Cerebellar cortex (tissue), 1 donor: ENCODE measurements at regions not wholly inside any gene's neighbourhood (a gene's known extent, or its start where the extent isn't known, plus 50 kb on each side); places are given as distances from the start of the nearest gene placed in this dataset.
"Not testable (repeated sequence)": the region's sequence is repeated elsewhere in the genome, so short reads cannot be mapped to it uniquely, and the experiment has no call there.

ENCODE experiments used
- DNase-seq: peaks from one replicate; pipeline ENCODE4 v3.0.0-alpha.2; 2015; ENCODE audit warnings: low spot score

- DNase-seq: not testable (repeated sequence)
Measured at GRCh38 chr1:83386946-83387345, 612.0 kb downstream of the TTLL7 start.

GRCh38 chr1:83383107-83383506, 615.8 kb downstream of the TTLL7 start:
- DNase-seq: not testable (repeated sequence)

GRCh38 chr1:83373018-83373417, 625.9 kb downstream of the TTLL7 start:
- not testable (repeated sequence) for DNase-seq

GRCh38 chr1:83369853-83370252, 629.1 kb downstream of the TTLL7 start:
- not testable (repeated sequence) for DNase-seq

DNA sequence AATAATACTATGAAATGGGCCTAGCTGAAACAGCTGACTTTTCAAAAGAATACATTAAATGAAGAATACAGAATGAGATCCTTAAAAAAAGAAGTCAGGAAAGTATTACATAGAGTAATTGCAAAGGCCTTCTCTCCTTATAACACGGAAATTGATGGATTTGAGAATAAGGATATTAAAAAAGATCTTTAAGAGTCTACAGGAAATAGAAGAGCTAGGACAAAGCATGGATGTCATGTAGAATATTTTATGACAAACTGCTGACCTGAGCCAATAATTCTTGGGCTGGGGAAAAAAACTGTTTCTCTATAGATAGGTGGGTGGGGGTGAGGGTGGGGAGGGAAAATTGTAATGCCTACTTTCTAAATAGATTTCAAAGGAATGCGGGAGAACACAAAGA, 633.6 kb downstream of the TTLL7 start:
- DNase-seq: not testable (repeated sequence)

DNA sequence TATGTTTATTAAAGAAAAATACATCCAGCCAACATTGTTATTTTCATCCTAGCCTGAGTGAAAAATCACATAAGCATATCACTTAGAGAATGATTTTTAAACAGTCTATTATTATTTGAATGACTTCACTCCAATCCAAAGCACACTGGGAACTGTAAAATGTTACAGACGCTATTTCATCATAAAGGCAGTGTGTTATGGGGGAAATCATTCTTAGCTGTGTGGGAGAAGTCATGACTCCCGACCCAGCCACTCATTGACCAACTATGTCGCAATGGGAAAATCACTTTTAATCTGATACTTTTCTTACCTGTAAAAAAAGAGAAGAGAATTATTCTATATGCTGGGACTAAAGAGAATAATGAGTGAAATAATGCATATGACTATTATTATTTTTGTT, 653.6 kb downstream of the TTLL7 start:
- not testable (repeated sequence) for DNase-seq

GRCh38 chr1:83343767-83344166, 655.2 kb downstream of the TTLL7 start:
- DNase-seq: not testable (repeated sequence)

GRCh38 chr1:83342995-83343394, 655.9 kb downstream of the TTLL7 start:
- not testable (repeated sequence) for DNase-seq

DNA sequence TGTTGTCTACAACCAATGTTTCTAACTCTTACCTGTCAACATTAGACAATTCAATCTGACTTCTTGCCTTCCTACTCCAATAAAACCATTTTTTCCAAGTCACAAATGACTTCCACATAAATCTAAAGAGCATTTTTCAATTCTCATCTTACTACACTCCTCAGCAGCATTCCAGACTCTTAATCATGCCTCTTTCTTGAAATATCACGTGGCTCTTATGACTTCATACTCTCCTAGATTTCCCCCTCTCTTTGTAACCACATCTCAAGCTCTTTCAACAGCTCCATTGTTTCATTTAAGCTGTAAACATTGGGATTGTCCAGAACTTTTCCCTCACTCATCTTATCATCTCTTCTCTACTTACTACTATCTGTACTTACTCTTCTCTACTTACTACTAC, 666.6 kb downstream of the TTLL7 start:
- DNase-seq: not testable (repeated sequence)

DNA sequence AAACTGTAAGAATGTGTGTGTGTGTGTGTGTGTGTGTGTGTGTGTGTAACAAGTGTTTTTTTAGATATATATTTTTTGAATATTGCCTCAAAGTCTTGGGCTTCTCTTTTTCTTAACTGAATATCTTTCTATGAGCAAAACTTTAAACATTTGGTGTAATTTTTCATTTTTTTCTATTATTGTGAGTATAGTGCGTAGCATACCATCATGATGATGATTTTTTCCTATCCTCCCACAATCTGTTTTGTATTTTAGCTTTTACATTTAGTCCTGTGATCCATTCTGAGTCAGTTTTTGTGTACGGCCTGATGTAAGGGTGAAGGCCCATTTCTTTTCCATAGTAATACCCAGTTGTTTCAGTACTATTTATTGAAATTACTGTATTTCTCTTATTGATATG, 680.6 kb downstream of the TTLL7 start:
- DNase-seq: no peak

- DNase-seq: not testable (repeated sequence)
Measured at GRCh38 chr1:83315446-83315845, 683.5 kb downstream of the TTLL7 start.

DNA sequence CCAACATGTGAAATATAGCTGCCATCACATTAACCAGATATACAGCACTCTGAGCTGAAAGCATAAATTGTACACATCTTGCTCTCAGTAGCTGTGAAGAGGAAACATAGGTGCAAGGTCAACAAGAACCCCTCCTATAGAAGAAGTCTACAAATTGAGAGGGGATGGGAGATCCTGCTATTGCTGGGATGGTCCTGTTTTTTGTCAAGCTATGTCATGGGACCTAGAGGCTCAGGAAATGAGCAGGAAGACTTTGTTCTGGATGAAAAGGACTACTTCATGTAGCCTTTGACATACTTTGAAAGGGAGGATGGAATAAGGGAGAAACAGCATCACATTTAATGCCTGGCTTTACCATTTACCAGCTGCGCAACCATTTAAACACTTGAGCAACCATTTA, 688.8 kb downstream of the TTLL7 start:
- not testable (repeated sequence) for DNase-seq

DNA sequence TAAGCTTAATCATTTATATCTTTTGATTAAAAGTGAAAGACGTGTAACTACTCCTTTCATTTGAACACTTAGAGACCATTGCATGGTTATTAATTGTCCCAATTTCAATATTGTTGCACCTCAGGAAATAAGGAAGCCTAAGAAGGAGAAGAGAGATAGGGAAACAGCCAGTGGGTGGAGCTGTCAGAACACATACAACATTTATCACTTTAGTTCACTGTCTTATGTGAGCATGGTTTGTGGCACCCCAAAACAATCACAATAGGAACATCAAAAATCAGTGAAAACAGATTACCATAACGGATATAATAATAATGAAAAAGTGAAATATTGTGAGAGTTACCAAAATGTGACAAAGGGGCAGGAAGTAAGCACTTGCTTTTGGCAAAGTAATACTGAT, 689.9 kb downstream of the TTLL7 start:
- DNase-seq: not testable (repeated sequence)

GRCh38 chr1:83306811-83307210, 692.1 kb downstream of the TTLL7 start:
- not testable (repeated sequence) for DNase-seq

DNA sequence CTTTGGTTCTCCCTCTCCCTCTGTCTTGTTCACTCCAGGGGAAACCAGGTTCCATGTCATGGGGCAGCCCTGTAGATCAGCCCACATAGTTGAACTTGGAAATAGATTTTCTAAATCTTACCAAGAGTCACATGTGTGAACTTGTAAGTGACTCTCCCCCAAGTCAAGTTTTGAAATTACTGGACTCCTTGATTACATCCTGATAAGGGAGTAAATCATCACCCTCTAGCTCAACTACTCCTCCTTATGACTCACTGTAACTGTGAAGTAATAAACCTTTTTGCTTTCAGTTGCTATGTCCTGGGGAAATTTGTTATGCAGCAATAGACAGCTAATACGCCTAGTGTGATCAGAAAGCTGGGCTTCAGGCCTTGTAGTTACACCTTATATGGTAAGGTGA, 703.3 kb downstream of the TTLL7 start:
- DNase-seq: not testable (repeated sequence)

DNA sequence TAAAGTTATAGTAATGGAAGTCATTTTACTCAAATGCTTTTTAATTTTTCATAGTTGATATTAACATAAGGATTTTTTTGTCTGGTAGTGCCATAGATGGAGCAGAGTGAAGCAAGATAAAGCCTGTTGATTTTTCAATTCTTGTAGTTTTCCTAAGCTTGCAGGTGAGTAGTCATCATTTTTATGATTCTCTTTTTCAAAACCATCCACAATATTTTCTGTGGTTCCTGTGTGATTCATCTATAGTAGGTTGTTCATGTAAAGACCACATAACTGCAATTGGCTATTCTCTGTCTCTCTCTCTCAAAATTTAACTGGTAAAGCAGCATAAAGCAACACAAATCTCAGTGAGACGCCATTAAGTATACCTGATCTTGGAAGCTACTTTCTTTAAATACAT, 711.5 kb downstream of the TTLL7 start:
- DNase-seq: not testable (repeated sequence)

GRCh38 chr1:83274656-83275055, 724.3 kb downstream of the TTLL7 start:
- DNase-seq: not testable (repeated sequence)

GRCh38 chr1:83272484-83272883, 726.4 kb downstream of the TTLL7 start:
- DNase-seq: not testable (repeated sequence)

- DNase-seq: not testable (repeated sequence)
Measured at GRCh38 chr1:83271834-83272233, 727.1 kb downstream of the TTLL7 start.

DNA sequence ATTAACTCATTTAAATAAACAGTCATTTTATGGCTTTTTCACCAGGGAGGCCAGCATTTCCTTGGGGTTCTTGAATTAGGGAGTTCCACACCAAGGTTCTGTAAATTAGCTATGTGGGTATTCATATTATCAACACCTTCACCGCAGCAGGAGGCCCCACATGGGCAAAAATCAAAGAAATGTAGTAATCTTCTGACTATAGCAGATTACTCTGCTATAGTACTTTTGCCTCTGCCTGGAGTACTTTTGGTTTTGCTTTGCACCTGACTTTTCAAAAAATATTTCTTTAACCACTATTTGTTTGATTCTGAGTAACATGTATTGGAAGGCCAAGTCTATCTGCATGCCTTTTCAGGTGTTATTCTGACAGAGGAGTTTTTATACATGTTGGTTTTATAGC, 728.1 kb downstream of the TTLL7 start:
- DNase-seq: not testable (repeated sequence)

DNA sequence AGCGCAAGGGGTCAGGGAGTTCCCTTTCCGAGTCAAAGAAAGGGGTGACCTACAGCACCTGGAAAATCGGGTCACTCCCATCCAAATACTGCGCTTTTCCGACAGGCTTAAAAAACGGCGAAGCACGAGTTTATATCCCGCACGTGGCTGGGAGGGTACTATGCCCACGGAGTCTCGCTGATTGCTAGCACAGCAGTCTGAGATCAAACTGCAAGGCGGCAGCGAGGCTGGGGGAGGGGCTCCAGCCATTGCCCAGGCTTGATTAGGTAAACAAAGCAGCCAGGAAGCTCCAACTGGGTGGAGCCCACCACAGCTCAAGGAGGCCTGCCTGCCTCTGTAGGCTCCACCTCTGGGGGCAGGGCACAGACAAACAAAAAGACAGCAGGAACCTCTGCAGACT, 735.1 kb downstream of the TTLL7 start:
- not testable (repeated sequence) for DNase-seq

GRCh38 chr1:83251687-83252086, 747.2 kb downstream of the TTLL7 start:
- not testable (repeated sequence) for DNase-seq

DNA sequence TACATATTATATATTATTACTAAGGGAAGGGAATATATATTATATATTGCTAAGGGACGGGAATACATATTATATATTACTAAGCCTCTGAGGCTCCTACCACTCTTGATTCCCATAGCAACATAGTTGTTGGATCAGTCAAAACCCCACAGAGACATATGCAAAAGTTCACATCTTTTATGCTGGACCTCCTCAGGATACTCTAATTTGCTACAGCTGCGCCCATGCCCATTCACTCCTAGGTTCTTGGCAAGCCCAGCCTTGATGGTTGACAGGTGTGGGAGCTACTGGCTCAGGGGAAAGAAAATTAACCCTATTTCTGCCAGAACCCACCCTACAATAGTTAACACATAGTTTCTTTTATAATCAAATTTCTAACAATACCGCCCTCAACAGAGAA, 752.2 kb downstream of the TTLL7 start:
- DNase-seq: not testable (repeated sequence)

- DNase-seq: not testable (repeated sequence)
Measured at GRCh38 chr1:83244832-83245231, 754.1 kb downstream of the TTLL7 start.

DNA sequence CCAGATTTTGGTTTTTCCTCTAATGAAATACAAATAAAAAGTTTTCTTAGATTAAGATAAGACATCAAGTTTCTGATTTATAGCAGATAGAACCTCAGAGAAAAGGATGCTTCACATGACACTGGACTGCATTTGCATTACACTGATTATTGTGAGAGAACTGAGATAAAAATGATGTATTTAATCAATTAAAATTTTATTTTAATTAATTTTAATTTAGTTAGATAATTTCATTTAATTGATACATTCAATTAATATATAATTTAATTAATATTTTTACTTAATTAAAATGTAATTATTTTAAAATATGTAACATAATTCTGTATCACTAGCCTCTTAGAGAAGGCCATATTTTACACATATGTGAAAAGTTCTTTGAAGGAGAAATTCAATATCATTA, 759.4 kb downstream of the TTLL7 start:
- not testable (repeated sequence) for DNase-seq
